ENCODE measurements at regions not wholly inside any gene's neighbourhood (a gene's known extent, or its start where the extent isn't known, plus 50 kb on each side); places are given as distances from the start of the nearest gene placed in this dataset.

DNA sequence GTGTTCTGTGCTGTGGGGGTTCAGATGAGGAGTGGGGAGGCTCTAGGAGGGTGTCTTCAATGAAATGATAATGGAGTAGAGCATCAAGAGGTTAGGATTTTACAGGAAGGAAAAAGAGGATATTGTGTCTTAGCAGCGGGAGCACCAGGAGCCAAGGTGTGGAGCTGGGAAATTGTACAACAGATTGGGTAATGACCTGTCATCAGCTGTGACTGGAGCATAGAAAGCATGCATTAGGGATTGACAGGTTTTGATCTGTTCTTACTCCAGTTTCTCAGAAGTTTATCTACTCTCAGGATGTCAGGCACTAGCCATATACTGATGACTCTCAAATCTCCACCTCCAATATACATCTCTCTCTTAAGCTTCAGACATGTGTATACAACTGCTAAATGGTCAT lies 196.9 kb downstream of the ARHGAP12 start:
- TF ChIP-seq, protein P1, sequence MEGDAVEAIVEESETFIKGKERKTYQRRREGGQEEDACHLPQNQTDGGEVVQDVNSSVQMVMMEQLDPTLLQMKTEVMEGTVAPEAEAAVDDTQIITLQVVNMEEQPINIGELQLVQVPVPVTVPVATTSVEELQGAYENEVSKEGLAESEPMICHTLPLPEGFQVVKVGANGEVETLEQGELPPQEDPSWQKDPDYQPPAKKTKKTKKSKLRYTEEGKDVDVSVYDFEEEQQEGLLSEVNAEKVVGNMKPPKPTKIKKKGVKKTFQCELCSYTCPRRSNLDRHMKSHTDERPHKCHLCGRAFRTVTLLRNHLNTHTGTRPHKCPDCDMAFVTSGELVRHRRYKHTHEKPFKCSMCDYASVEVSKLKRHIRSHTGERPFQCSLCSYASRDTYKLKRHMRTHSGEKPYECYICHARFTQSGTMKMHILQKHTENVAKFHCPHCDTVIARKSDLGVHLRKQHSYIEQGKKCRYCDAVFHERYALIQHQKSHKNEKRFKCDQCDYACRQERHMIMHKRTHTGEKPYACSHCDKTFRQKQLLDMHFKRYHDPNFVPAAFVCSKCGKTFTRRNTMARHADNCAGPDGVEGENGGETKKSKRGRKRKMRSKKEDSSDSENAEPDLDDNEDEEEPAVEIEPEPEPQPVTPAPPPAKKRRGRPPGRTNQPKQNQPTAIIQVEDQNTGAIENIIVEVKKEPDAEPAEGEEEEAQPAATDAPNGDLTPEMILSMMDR (IDR thresholded peaks at IDR 0.05; ENCODE audit: borderline replicate concordance, insufficient read depth, low read depth, low read length): no peak
- H3K4me3 ChIP-seq (ENCODE audit: low read depth, low read length): no peak overlapping the region

DNA sequence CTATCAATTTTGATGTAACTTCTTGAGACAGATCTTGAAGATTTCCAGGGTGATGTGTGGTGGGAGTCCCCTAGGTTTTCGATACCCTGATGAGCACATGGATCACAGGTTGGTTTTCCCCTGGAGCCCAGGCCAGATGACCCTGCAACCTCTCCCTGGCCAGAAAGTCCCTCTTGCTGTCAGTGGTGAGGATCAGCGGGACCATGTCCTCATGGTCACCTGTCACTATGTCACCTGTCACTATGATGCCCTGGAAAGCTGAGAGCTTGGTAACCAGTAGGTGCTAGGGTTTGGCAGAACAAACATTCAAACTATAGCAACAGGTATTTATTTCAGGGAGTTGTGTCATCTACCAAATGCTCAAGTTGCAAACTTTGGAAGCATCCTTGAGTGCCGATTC lies 197.9 kb downstream of the ARHGAP12 start:
- TF ChIP-seq, protein P1 (IDR thresholded peaks at IDR 0.05; ENCODE audit: borderline replicate concordance, insufficient read depth, low read depth, low read length): no peak
- H3K4me3 ChIP-seq (ENCODE audit: low read depth, low read length): no peak overlapping the region

DNA sequence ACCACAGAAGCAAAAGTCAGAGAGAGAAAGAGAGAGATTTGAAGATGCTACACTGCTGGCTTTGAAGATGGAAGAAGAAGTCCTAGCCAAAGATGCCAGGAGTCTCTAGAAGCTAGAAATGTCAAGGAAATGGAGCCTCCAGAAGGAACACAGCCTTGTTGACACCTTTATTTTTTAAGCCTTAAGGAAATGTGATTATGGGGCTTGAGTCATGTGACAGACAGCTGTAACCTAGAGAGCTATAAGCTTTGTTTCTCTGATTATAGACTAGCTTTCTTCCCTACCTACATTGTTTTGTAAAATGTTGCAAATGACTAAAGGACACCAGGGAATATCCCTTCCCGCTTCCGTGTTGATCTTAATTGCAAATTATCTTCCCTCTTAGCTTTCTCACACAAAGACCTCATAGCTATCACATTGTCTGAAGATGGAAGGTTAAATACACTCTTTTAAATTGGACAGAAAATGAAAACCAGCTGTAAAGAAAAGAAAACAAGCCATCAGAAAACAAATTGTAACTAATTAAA lies 199.9 kb downstream of the ARHGAP12 start:
- TF ChIP-seq, protein P1 (IDR thresholded peaks at IDR 0.05; ENCODE audit: borderline replicate concordance, insufficient read depth, low read depth, low read length): no peak
- H3K4me3 ChIP-seq (ENCODE audit: low read depth, low read length): no peak overlapping the region

DNA sequence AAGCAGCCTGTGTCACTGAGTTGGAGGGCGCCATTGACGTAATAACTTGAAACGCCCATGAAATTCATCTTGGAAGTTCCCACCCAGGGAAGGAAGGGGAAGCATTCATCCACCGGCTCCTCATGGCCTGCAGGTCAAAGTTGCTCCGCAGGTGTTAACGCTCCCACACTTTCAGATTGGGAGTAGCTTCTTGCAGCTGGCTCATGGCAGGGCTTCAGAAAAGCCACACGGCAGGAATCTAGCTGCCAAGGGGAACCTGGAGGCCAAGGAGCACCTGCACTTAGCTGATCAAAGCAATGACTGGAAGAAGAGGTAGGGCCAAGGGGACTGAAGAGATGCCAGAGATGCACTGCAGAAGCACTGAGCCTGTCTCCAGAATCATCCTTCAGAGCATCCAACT lies 203.2 kb downstream of the ARHGAP12 start:
- TF ChIP-seq, protein P1 (IDR thresholded peaks at IDR 0.05; ENCODE audit: borderline replicate concordance, insufficient read depth, low read depth, low read length): no peak
- no peak overlapping the region for H3K4me3 ChIP-seq (ENCODE audit: low read depth, low read length)

DNA sequence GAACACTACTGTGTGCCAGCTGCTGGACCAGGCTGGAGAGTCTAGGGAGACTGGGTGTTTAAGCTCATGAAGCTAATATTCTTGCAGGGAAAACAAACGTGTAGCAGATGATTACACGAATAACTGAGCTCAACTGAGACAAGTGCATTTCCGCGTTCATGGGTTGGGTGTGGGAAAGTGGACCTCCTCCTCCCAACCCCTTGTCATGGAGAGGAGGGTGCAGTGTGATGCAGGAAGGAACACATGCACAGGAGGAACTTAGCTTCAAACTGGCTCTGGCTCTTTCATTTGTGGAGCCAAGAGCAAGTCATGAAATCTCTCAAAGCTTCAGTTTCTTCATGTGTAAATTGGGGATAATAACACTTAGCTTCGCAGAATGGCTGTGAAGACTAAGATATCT lies 204.3 kb downstream of the ARHGAP12 start:
- TF ChIP-seq, protein P1 (IDR thresholded peaks at IDR 0.05; ENCODE audit: borderline replicate concordance, insufficient read depth, low read depth, low read length): no peak
- H3K4me3 ChIP-seq (ENCODE audit: low read depth, low read length): no peak overlapping the region

DNA sequence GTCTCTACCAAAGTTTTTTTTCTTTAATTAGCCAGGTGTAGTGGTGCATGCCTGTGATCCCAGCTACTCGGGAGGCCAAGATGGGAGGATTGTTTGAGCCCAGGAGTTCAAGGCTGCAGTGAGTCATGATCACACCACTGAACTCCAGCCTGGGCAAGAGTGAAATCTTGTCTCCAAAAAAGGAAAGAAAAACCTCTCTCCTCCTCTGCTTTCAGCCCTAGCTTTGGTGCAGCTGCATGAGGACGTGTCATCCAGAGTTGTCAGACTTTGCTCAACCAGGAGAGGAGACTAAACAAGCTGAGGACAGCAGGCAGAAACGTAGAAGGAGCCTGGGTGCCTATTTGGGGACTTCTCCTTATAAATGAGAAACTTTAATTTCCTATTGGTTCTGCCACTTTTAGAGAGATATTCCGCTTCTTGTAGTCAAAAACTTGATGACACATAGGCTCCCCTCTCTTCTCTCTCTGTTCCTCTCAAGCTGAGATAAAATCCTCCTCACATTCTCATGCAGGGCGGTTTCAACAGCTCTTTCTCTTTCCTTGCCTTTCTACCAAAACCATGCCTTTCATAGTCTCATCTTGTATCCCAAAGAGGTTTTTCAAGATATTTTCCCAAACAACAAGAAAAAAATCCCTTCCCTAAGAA lies 205.4 kb downstream of the ARHGAP12 start:
- TF ChIP-seq, protein P1 (IDR thresholded peaks at IDR 0.05; ENCODE audit: borderline replicate concordance, insufficient read depth, low read depth, low read length): no peak
- H3K4me3 ChIP-seq (ENCODE audit: low read depth, low read length): no peak overlapping the region

DNA sequence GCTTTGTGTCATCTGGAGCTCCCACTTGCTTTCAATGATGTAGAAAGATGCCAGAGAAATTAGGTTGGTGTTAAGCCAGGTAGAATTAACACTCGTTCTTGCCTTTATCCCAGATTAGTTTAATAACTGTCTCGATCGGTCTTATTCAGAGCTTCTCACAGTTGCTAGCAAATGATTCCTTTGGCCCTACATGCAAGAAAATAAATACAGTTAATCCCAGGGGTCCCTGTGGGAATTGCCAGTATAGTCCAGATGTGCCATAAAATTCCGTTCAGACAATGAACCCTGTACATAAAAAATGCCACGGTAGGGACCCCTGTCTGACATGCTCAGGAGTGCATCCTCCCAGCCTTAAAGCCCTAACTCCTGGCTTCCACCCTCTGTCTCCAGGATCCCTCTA lies 207.5 kb downstream of the ARHGAP12 start:
- TF ChIP-seq, protein P1 (IDR thresholded peaks at IDR 0.05; ENCODE audit: borderline replicate concordance, insufficient read depth, low read depth, low read length): no peak
- no peak overlapping the region for H3K4me3 ChIP-seq (ENCODE audit: low read depth, low read length)

Measured in GM12875 (cell line).